Pons (tissue), 1 donor: ENCODE measurements at regions not wholly inside any gene's neighbourhood (a gene's known extent, or its start where the extent isn't known, plus 50 kb on each side); places are given as distances from the start of the nearest gene placed in this dataset.
"Not testable (repeated sequence)": the region's sequence is repeated elsewhere in the genome, so short reads cannot be mapped to it uniquely, and the experiment has no call there.

Experiments used
- DNase-seq: peaks from one replicate; pipeline ENCODE4 v3.0.0-alpha.2; 2016; ENCODE audit warnings: low spot score

DNA sequence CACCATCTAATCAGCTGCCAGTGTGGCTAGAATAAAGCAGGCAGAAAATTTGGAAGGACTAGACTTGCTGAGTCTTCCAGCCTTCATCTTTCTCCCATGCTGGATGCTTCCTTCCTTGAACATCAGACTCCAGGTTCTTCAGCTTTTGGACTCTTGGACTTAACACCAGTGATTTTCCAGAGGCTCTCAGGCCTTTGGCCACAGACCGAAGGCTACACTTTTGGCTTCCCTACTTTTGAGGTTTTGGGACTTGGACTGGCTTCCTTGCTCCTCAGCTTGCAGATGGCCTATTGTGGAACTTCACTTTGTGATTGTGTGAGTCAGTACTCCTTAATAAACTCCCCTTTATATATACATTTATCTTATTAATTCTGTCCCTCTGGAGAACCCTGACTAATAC lies 129.8 kb upstream of the MB21D2 start:
- not testable (repeated sequence) for DNase-seq

GRCh38 chr3:193048127-193048526 lies 130.5 kb upstream of the MB21D2 start:
- DNase-seq, result no peak

DNA sequence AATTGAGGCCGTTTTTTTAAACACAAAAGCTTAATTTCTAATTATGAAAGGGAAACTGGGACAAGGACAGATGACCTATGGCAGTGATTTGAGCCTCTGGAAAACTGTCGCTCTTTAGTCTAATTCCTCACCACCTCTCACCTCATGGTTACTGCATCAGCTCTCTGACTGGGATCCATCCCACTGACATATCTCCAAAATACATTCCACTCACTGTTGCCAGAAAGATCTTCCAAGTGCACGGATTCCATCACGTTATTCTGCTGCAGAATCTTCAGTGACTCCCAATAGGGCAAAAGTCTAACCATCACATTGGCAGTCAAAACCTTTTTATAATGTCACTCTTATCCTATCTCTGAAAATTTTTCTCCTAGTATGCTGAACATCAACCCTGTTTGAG lies 132.3 kb upstream of the MB21D2 start:
- DNase-seq, result no peak

DNA sequence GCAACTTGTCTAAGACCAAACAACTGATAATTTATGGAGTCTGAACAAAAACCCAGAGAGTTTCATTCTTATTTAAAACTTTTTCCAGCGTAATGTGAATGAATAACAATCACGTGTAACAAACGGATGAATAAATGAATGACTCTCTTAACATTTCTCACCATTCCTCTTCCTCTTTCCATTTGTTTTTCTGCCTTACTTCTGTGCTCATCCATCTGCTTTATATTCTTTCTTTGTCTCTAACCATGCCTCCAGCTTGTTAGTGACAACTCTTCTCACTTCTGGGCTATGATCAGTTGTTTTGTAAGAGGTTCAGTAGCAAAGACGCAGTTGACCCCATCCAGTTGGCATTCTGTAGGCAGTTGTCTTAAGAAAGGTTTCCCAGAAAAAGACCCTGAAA lies 133.7 kb upstream of the MB21D2 start:
- DNase-seq, result no peak

DNA sequence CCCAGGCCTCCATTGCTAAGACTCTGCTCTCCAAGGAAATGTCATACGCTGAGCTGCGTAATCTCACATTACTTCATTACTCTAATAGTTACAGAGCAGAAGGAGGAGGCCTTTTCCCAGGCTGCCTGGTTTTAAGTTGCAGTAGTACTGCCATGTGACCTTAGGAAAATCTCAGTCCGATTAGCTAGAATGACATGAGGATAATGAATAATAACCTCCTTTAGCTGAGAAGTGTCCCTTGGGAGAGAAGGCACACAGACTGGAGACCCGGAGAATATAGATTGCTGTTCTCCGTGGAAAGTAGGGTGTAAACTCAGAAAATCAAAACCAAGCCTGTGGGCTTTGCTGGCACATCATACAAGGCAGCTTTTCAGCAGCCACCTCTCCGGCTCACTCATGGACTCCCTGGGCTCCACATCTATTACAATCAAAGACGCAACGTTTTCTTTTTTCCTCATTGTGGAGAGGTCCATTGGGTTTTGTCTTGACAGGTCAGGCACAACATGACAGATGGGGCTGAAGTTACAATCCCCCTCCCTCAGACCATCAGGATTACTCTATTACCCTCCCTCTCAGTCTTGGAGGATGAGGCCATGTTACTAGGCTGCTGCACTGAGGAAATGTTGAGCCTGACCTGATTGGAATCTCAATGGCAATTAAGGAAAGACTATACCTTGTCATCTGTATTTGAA lies 134.8 kb upstream of the MB21D2 start:
- no peak for DNase-seq

DNA sequence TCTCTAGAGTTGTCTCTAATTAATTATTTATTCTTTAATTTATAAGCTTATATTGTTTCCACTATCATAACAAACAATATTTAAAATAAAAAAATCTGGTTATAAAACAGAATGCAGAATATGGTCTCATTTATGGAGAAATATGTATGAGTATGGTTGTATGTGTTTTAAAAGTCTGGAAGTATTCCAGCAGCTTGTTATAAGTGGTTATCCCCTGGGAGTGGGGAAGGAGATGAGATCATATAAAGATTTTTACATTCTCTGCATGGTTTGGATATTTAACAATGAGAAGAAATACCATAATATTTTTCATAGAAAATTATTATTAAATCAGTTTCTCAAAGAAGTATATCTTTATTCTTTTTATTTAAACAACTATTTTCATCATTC lies 135.4 kb upstream of the MB21D2 start:
- DNase-seq, result no peak

- DNase-seq, result no peak
Observed at GRCh38 chr3:193055352-193055751, 137.7 kb upstream of the MB21D2 start.

- no peak for DNase-seq
Observed at GRCh38 chr3:193057616-193058015, 140.0 kb upstream of the MB21D2 start.

GRCh38 chr3:193060748-193061546 lies 143.3 kb upstream of the MB21D2 start:
- DNase-seq, result no peak

DNA sequence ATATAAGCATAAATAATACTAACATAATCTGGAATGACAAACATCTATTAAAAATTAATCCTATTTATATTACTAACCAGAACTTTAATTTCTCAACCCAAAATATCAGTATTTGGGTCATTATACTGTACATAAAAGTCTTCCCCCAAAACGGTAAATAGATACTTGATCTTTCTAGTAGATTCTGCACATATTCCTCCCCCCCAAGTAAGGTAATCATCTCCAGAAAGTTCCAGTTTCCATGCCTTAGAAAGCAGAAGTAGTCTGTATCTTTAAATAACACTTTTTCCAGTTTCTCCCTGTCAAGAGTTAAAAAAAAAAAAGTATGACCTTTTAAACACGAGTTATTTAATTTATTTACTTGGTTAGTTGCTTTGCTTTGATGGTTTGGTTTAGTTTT lies 150.7 kb upstream of the MB21D2 start:
- no peak for DNase-seq

DNA sequence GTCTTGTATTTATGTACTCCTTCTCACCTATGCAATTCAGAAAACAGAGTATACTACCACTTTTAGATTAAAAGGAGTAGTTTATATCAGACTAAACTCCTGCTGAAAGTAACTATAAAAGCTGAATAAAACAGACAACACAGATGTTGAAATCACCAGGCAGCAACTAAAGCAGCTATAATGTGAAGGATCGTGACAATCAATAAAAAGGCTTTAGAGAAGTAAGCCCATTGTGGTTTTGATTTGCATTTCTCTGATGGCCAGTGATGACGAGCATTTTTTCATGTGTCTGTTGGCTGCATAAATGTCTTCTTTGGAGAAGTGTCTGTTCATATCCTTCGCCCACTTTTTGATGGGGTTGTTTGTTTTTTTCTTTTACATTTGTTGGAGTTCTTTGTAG lies 152.1 kb upstream of the MB21D2 start:
- DNase-seq, result not testable (repeated sequence)

GRCh38 chr3:193078996-193079753 lies 161.5 kb upstream of the MB21D2 start:
- DNase-seq, result no peak

GRCh38 chr3:193080821-193081365 lies 160.1 kb upstream of the PLAAT1 start:
- no peak for DNase-seq

DNA sequence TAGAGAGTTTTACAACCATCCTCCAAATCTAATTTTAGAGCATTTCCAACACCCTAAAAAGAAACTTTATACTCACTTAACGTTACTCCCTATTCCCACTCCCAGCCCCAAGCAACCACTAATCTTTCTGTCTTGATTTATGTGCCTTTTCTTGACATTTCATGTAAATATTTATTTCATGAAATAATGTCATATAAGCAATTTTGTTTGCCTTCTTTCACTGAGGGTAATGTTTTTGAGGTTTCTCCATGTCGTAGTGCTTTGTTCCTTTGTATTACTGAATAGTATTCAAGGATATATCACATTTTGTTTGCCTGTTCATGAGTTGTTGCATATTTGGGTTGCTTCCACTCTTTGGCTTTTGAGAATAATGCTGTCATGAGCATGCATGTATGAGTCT lies 155.4 kb upstream of the PLAAT1 start:
- DNase-seq, result no peak

- no peak for DNase-seq
Observed at GRCh38 chr3:193086681-193087080, 154.3 kb upstream of the PLAAT1 start.

GRCh38 chr3:193087336-193087735 lies 153.7 kb upstream of the PLAAT1 start:
- DNase-seq, result no peak

- no peak for DNase-seq
Observed at GRCh38 chr3:193095366-193095765, 145.7 kb upstream of the PLAAT1 start.

DNA sequence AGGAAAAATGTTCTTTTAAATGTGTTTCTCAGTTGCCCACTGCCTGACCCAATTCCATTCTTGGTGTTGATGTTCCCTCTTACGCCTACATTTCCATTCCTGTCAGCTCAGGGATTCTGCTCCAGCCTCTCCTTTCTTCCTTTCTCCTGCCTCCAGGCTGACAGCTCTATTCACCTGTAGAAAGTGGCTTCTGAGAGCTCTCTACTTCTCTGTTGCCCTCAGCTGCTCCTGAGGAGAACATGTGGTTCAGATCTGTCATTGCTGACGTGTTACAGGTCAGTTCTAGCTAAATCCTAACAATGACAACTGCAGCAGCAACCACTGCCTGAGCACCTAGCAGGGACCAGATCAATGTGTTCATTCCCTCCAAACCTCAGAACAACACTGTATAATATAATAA lies 144.9 kb upstream of the PLAAT1 start:
- no peak for DNase-seq

- DNase-seq, result no peak
Observed at GRCh38 chr3:193114431-193115340, 126.3 kb upstream of the PLAAT1 start.

DNA sequence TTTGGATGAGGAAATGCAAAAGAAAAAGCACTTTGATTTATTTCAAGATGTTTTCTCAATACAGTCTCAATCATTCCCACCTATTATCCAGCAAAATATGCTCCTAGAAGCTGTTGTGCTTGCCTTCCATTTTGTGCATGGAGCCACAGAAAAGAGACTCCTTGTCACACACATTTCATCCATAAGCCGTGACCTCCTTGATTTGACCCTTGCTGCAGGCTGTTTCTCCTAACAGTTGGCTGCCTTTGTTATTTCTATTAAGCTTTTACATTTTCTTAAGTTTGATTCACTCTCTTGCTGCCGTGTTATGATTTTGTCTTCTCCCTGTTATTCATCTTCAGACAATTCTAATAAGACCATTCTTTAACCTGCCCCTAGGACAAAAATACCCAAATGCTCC lies 124.2 kb upstream of the PLAAT1 start:
- no peak for DNase-seq

DNA sequence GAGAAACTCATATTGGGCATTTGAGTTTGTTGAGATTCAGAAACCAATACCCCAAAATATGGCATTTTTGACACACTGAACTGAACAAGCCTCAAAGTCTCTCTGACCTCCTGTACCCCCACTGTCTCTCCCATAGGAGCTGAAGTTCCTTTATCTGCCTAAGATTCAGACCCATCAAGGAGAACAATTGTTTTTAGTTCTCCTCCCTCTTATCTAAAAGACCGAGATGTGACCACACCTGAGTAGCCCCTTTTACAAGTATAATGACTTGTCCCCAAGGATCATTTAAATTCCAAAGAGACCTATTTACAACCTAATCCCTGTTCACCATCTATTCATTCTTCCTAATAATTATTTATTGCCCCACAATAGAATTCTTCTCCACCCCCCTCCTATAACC lies 122.1 kb upstream of the PLAAT1 start:
- no peak for DNase-seq

GRCh38 chr3:193119926-193120325 lies 121.1 kb upstream of the PLAAT1 start:
- no peak for DNase-seq
